Limb (tissue), 2 donors: ENCODE measurements at regions not wholly inside any gene's neighbourhood (a gene's known extent, or its start where the extent isn't known, plus 50 kb on each side); places are given as distances from the start of the nearest gene placed in this dataset.
"Not testable (repeated sequence)": the region's sequence is repeated elsewhere in the genome, so short reads cannot be mapped to it uniquely, and the experiment has no call there.

ENCODE experiments used
- DNase-seq, 2 donors: peaks; one replicate each; pipeline ENCODE4 v3.0.0-alpha.2; 2016; ENCODE audit errors: extremely low spot score in 2 of 2

GRCh38 chr5:143635146-143635752 is 176.7 kb upstream of the HMHB1 start:
- no peak for DNase-seq

GRCh38 chr5:143634689-143635088 is 177.3 kb upstream of the HMHB1 start:
- no peak for DNase-seq

GRCh38 chr5:143629871-143630659 is 181.9 kb upstream of the HMHB1 start:
- DNase-seq: no peak

DNA sequence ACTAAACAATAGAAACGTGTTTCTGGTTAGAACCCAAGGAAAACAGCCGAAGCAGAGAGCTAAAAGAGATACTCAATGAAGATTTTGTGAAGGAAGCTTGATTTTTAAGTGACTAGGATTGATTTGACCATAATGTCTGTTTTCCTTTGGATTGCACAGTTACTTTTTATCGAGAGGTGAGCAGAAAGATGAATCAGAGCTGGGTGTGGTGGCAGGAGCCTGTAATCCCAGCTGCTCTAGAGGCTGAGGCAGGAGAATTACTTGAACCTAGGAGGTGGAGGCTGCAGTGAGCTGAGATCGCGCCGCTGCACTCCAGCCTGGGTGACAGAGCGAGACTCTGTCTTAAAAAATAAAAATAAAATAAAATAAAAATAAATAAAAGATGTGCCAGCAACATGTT is 186.9 kb upstream of the HMHB1 start:
- not testable (repeated sequence) for DNase-seq

DNA sequence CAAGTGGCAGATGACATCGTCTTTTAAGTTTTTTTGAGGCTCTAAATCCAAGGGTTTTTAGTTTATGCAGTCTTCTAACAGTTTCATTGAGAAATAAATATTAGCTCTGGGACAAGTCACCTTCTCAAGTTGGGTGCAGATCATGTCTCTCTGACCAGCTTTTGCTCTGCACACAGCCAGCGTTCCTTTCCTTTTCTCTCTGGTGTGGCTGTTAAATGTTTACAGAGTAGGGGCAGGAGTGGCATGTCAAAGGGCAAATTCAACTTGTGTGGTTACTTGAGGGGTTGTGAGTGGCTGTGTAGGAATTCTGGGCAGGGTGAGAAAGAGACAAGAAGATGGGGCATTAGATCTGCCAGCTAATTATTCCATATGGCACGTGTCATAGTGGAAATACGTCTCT is 187.5 kb upstream of the HMHB1 start:
- DNase-seq: no peak

- DNase-seq: no peak
These were observed 192.9 kb upstream of the HMHB1 start for GRCh38 chr5:143619040-143619439.

- no peak for DNase-seq
These were observed 193.8 kb upstream of the HMHB1 start for GRCh38 chr5:143618141-143618540.

- no peak for DNase-seq
These were observed 197.1 kb upstream of the HMHB1 start for GRCh38 chr5:143614831-143615230.

DNA sequence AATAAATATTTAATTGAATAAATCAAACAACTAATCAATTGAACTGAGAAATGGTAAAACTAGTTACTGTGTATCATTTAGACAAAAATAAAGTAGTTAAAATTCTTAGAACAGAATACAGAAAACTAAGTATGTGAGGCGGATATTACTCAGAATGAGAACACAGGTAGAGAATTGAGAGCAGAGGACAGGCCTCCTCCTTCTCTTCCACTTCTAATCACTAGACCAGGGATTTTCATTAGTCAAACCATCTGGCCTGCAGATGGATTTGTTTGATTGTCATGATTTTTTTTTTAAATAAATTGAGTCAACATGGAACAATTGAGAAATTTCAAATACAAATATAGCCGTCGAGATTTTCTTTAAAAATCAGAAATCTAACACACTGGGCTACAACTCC is 198.6 kb upstream of the HMHB1 start:
- DNase-seq: no peak

- DNase-seq: no peak
These were observed 201.0 kb upstream of the HMHB1 start for GRCh38 chr5:143610946-143611345.

GRCh38 chr5:143606043-143606752 is 202.7 kb upstream of the NR3C1 start:
- DNase-seq: no peak

DNA sequence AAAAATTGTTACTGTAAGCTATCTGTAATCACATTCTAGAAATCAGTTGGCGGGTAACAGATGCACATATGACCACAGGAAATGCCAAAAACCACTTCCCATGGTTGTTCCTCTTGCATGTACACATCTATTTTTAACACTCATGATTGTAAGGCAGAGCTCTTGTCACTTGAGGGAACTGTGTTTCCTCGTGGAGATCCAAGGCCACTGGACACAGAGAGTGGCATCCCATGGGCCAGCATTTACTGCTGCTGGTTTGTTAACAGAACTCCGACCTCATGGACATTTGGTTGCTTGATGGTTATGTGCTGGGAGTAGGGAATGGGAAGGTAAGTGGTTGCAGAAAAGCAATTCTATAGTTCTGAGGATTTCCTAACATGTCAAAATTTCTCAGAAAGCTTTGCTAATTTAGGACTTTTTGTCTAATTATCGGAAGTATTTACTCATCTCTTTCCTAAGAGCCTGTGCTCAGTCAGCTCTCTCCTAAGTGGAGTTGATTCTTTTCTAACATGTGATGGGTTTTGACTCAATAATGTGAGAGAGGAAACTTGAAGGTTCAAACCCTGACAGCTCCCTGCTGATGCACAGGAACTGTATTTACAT is 202.0 kb upstream of the NR3C1 start:
- no peak for DNase-seq

DNA sequence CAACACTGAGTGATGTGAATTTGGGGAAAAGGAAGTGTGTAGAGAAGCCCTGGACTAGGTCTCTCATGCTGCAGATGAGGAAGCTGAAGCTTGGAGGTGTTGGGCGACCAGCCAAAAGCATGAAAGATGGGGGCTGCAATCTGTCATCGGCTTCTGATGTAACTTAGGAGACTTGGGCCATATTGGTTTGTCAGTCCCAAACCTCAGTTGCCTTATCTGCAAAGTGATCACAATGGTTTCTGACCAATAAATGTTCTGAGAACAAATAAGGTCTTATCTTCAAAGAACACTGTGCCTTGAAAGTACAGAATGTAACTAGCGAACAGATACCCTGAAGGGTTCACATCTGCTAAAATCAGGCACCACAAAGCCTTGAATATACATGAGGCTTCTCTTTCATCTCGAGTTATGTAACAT is 198.4 kb upstream of the NR3C1 start:
- DNase-seq: no peak

GRCh38 chr5:143601357-143601756 is 197.9 kb upstream of the NR3C1 start:
- DNase-seq: no peak

DNA sequence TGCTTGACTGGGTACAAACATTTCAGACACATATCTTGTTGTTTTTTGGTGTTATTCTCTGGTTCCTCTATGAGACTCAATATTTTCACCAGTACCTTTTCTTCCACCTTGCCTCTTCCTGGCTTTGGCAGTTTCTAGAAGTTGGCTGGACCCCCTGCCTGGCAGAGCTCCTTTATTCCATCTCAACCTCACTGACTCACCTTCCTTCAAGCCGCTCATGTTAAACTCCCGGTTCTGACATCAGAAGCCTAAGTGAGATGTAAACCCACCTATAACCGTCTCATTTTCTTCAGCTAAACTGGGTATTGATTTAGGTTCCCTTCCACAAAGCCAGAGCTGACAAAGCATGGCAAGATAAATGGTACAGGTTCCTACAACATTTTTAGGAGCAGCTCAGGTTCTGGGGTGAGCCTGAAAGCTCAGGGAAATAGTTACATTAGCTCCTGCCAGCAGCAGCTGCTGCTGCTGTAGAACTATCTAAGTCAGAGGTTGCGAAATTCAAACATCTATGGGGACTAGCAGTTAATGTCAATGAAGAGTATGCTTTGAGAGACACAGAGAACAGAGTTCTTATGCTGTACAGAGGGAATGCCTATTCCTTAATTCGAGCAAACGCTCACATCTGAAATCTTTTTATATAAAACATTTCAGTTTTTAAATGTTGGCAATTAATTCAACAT is 197.1 kb upstream of the NR3C1 start:
- no peak for DNase-seq

- DNase-seq: no peak
These were observed 196.0 kb upstream of the NR3C1 start for GRCh38 chr5:143599474-143599873.

DNA sequence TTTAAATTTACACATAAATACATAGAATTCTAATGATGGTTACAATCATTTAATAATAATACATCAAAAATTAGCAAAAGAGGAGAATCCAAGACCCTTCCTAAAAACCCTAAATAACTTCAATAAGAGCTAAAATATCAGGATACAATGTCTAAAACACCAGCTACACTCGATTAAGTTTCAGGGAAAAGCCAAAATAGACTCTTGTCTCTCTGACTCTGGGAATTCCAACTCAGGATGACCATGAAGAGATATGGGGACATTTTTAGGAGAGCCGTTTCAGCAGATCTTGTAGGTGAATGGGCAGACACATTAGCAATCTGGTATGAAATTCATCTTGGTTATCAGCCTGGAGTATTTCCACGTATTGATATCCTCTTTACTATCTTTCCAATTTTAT is 193.3 kb upstream of the NR3C1 start:
- DNase-seq: no peak

DNA sequence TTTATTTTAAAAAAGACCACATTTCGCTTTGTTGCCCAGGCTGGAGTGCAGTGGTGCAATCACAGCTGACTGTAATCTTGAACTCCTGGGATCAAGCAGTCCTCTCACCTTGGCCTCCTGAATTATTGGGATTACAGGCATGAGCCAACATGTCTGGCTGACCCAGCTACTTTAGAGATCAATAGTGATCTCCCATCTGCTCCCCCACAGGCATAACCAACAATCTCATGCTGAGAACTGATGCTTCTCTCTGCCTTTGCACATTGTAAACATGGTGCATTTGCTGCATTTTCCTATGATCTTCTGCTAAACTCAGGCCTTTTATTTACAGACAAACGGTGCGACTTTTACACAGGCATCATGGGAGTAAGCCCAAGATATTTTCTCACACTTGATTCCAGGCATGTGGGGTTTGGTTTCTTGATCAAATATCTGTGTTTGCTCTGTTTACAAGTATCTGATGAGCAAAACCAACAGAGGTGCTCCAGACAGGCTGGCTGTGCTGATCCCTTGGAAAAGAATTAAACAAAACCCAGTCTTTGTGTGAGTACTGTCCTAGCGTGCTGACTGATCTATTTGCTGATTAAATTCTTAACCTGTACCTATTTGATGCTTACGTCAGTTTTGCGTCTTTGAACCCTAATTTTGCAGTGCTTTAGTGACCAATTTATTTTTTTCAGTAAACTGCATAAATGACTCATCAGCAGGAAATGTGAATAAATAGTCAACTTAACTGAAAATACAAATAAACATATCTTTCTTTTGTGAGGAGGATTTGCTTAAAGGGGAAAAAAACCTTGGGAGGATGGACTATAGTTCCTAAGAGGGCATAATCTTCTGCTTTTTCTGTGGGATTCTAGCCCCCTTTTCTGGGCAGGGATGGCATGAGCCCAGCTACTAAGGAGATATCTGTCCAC is 191.7 kb upstream of the NR3C1 start:
- no peak for DNase-seq

DNA sequence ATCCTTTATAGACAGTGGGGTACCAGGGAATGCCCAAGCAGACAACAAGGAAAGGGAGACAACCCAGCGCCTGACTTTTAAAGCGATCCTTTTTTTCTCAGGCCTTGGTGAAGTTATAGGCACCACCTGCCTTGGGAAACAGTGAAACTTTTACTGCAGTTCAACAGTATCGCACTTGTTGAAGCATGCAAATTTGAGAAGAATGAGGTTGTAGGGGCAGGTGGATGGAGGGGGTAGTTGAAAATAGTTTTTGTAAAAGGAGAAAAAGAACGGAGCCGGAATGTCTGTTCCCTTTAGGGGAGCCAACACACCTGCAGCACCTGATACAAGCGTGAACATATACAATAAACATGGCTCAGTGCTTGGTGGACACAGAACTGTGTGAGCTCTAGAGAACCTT is 190.2 kb upstream of the NR3C1 start:
- DNase-seq: no peak

DNA sequence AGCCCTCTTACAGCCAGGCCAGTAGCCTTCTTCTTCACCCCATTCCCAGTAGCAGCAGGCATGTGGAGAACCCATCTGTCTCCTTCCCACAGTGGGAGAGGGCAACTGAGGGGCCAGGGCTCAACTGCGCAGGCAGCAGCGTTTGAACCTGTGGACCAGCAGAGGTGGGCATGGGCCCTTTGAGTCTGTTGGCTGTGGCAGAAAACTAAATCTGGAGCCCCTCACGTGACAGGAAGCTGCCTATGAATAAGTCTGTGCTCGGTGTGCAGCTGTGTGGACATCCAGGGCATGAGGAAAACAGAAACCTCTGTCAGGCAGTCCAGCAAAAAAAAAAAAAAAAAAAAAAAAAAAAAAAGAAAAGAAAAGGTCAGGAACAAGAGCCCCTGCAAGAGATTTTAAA is 189.2 kb upstream of the NR3C1 start:
- DNase-seq: no peak
